ENCODE measurements at regions not wholly inside any gene's neighbourhood (a gene's known extent, or its start where the extent isn't known, plus 50 kb on each side); places are given as distances from the start of the nearest gene placed in this dataset.

GRCh38 chr2:107719836-107720235 lies 106.9 kb upstream of the RGPD4 start (continued):
- no peak for TF ChIP-seq TEAD4 (IDR thresholded peaks at IDR 0.05; ENCODE audit: borderline replicate concordance, insufficient read depth)

DNA sequence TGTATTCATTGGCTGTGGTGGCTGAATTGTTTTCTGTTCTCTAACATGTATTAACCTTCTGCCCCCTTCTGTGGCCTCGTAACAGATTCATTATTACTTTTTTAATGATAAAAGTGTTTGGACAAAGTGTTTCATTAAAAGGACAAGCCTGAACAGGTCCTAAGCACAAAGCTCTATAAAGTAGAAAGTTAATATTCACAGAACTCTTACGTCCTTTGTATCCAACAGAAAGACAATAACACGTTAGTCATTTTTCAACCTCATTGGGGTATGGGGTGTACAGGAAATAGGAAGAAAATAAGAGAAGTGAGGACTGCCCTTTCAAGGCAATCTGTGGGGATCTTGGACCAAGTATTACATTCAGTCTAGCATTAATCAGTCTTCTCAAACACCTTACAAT lies 105.5 kb upstream of the RGPD4 start:
- Histone ChIP-seq H4K20me1 (ENCODE audit: insufficient read depth) (no peaks in the 10 kb centered on the region), H3K4me1 (ENCODE audit: control insufficient read depth in 1 of 2, insufficient read depth in 2 of 2, low read depth in 1 of 2, low read length in 1 of 2) (no peaks in the 10 kb centered on the region), H3F3A (replicated peaks; ENCODE audit: insufficient read depth) (no peaks in the 10 kb centered on the region), H3K4me2 (no peak overlapping the region), H2AFZ (ENCODE audit: low read depth) (peak overlapping the region; percentile 24; the same call in 1 of the 2 replicates), H3K79me2 (ENCODE audit: insufficient read depth) (no peaks in the 10 kb centered on the region), H3K9me3 (no peaks in the 10 kb centered on the region), H3K27ac (ENCODE audit: low read depth in 2 of 2, low read length in 1 of 2) (no peak overlapping the region), H3K9ac (no peak overlapping the region), H3K27me3 (ENCODE audit: insufficient read depth) (no peaks in the 10 kb centered on the region), H3K9me2 (no peaks in the 10 kb centered on the region), H3K4me3 (ENCODE audit: low read depth in 2 of 2, low read length in 1 of 2) (no peak overlapping the region), H3K36me3 (replicated peaks in 1 of 2; ENCODE audit: control insufficient read depth in 1 of 2, insufficient read depth in 2 of 2, low read length in 1 of 2) (no peaks in the 10 kb centered on the region)
- ChIA-PET CTCF (no interaction called here), POLR2A (no interaction called here)
- TF ChIP-seq FOSL2 (IDR thresholded peaks at IDR 0.05; ENCODE audit: borderline replicate concordance, low read depth) (no peak), JUND (IDR thresholded peaks at IDR 0.05) (no peak), GATA2 (CRISPR knock-in tag; IDR thresholded peaks at IDR 0.05) (no peak), FOXJ3 (CRISPR knock-in tag; IDR thresholded peaks at IDR 0.05) (no peak), SMC3 (IDR thresholded peaks at IDR 0.05; ENCODE audit: low read depth, low read length) (no peak), USF1 (IDR thresholded peaks at IDR 0.05; ENCODE audit: borderline replicate concordance, low read depth) (no peak), ELF1 (IDR thresholded peaks at IDR 0.05) (no peak), YY1 (IDR thresholded peaks at IDR 0.05; ENCODE audit: low read depth) (no peak), MXI1 (IDR thresholded peaks at IDR 0.05; ENCODE audit: low read depth, low read length) (no peak), EP300 (IDR thresholded peaks at IDR 0.05; ENCODE audit: borderline replicate concordance in 1 of 2, low read depth in 1 of 2, low read length in 1 of 2) (no peak), ZBTB33 (IDR thresholded peaks at IDR 0.05; ENCODE audit: borderline replicate concordance, low read depth) (no peak), FOXM1 (IDR thresholded peaks at IDR 0.05; ENCODE audit: low read depth) (no peak), RXRA (IDR thresholded peaks at IDR 0.05; ENCODE audit: borderline replicate concordance, low read depth) (no peak)
- TF ChIP-seq, protein P1, sequence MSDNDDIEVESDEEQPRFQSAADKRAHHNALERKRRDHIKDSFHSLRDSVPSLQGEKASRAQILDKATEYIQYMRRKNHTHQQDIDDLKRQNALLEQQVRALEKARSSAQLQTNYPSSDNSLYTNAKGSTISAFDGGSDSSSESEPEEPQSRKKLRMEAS (IDR thresholded peaks at IDR 0.05; ENCODE audit: low read depth): no peak
- TF ChIP-seq, protein P2, sequence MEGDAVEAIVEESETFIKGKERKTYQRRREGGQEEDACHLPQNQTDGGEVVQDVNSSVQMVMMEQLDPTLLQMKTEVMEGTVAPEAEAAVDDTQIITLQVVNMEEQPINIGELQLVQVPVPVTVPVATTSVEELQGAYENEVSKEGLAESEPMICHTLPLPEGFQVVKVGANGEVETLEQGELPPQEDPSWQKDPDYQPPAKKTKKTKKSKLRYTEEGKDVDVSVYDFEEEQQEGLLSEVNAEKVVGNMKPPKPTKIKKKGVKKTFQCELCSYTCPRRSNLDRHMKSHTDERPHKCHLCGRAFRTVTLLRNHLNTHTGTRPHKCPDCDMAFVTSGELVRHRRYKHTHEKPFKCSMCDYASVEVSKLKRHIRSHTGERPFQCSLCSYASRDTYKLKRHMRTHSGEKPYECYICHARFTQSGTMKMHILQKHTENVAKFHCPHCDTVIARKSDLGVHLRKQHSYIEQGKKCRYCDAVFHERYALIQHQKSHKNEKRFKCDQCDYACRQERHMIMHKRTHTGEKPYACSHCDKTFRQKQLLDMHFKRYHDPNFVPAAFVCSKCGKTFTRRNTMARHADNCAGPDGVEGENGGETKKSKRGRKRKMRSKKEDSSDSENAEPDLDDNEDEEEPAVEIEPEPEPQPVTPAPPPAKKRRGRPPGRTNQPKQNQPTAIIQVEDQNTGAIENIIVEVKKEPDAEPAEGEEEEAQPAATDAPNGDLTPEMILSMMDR (IDR thresholded peaks at IDR 0.05): no peak
- WGBS (ENCODE audit: low lambda C conversion rate): 59% methylated on average over 3 of the region's 3 CpGs
- DNase-seq: no peak

Data from SK-N-SH (cell line).